Activated CD8-positive, alpha-beta memory T cell treated with anti-CD3 and anti-CD28 coated beads, Interleukin-2, amount 10 ng/mL, durations not matched to agents 7 days and 5 days (primary cell): ENCODE measurements at regions not wholly inside any gene's neighbourhood (a gene's known extent, or its start where the extent isn't known, plus 50 kb on each side); places are given as distances from the start of the nearest gene placed in this dataset.
"Not testable (repeated sequence)": the region's sequence is repeated elsewhere in the genome, so short reads cannot be mapped to it uniquely, and the experiment has no call there.

Experiments used
- ATAC-seq: fragments of 150-1000 bp; cut with Tn5 transposase; one replicate; pipeline ENCODE4 v1.10.0; 2021; ENCODE audit warnings: moderate library complexity
- CTCF ChIA-PET: fragments of 350-600 bp; sonication (Branson Sonifier 250); formaldehyde crosslinking; loops from one replicate; lab custom pipeline; 2021; ENCODE audit warnings: antibody characterized with exemption; lab: Charles Lee
- DNase-seq: peaks from one replicate; pipeline ENCODE4 v3.0.0-alpha.2; 2020
- H3K27ac Mint-ChIP-seq: one replicate; pipeline ENCODE4 v1.8.0; 2021; ENCODE audit warnings: mild to moderate bottlenecking, mixed read lengths
- H3K27me3 Mint-ChIP-seq: one replicate; pipeline ENCODE4 v1.8.0; 2021; ENCODE audit warnings: mixed read lengths
- H3K36me3 Mint-ChIP-seq: one replicate; pipeline ENCODE4 v1.8.0; 2021; ENCODE audit warnings: mild to moderate bottlenecking, mixed read lengths
- H3K4me1 Mint-ChIP-seq: one replicate; pipeline ENCODE4 v1.8.0; 2021; ENCODE audit warnings: mixed read lengths
- H3K4me3 Mint-ChIP-seq: one replicate; pipeline ENCODE4 v1.8.0; 2021; ENCODE audit warnings: mild to moderate bottlenecking, moderate library complexity, mixed read lengths
- H3K9me3 Mint-ChIP-seq: one replicate; pipeline ENCODE4 v1.8.0; 2022; ENCODE audit warnings: low read depth, mixed read lengths

- Mint-ChIP-seq H3K4me3 (no peak overlapping the region), H3K36me3 (no peaks in the 10 kb centered on the region), H3K9me3 (peaks cover 12% of the 10 kb centered on the region), H3K4me1 (no peaks in the 10 kb centered on the region), H3K27ac (no peak overlapping the region), H3K27me3 (no peaks in the 10 kb centered on the region)
- no peak for ATAC-seq
- no peak for DNase-seq
- CTCF ChIA-PET = interaction anchor here (0.6 kb wide), 1 partner anchor 78 kb away, joined by 4 read pairs; no protein-coding TSS in a partner anchor
Observed at GRCh38 chr10:52583336-52583735, 189.2 kb downstream of the MBL2 start.

DNA sequence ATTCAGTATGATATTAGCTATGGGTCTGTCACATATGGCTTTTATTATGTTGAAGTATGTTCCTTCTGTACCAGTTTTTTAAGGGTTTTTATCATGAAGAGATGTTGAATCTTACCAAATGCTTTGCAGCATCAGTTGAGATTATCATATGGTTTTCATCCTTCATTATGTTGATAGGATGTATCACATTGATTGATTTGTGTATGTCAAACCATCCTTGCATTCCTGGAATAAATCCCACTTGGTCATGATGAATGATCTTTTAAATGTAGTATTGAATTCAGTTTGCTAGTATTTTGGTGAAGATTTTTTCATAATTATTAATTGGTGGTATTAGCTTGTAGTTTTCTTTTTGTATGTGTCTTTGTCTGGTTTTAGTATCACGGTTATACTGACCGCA is 185.9 kb downstream of the MBL2 start:
- no peak overlapping the region for H3K27ac Mint-ChIP-seq
- no peaks in the 10 kb centered on the region for H3K36me3 Mint-ChIP-seq
- H3K9me3 Mint-ChIP-seq = peaks cover 14% of the 10 kb centered on the region
- ATAC-seq (no peak), DNase-seq (no peak)
- no peak overlapping the region for H3K4me3 Mint-ChIP-seq
- no peaks in the 10 kb centered on the region for H3K4me1 Mint-ChIP-seq
- no peaks in the 10 kb centered on the region for H3K27me3 Mint-ChIP-seq
- CTCF ChIA-PET = no interaction called here

DNA sequence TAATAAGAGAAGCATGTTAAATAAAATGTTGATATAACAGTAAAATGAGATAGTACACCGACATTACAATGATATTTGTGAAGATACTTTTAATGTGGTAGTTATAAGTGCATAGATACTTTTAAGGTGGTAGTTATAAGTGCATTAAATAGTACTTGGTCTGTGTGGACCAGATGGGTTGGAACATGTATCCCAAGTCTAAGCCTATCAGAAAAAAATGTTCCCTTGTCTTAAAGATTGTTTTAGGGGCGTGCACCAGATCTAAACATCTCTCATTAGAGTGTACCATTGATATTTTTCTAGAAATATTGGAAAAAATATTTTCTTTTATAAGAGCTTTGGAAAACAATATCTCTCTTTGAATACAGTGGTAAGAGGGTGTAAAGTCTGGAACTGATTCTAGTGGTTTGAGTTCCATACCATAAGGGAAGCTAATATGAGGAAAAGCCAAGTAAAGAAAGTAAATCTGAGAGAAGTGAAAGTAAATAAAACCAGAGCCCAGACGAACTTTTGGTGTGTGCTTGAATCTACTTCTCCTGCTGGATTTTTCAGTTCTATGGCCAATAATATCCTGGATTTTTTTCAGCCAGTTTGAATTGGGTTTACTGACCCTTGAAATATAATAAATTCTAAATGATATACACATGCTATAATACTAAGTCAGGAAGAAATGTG is 175.3 kb downstream of the MBL2 start:
- no peaks in the 10 kb centered on the region for H3K36me3 Mint-ChIP-seq
- H3K4me1 Mint-ChIP-seq = no peaks in the 10 kb centered on the region
- DNase-seq = no peak
- no peaks in the 10 kb centered on the region for H3K27me3 Mint-ChIP-seq
- H3K27ac Mint-ChIP-seq = no peak overlapping the region
- peaks cover 2% of the 10 kb centered on the region for H3K9me3 Mint-ChIP-seq
- CTCF ChIA-PET = no interaction called here
- no peak for ATAC-seq
- no peak overlapping the region for H3K4me3 Mint-ChIP-seq

DNA sequence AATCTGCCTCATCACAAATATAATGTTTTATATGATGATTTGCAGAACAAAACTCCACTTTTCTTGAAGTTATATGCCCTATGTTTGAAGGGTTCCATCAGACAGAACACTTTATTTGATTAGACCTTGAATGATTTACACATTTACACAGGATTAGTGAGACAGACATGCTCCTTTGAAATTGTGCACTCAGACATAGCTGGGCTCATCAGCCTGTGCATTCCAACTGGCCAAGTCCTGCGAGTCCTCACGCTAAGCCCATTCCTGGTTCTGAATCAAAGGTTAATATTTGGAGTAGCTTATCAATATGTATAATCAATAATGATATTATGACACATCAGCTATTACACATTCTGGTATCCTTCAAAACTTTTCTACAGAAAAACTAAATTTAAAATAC is 173.6 kb downstream of the MBL2 start:
- Mint-ChIP-seq H3K27me3 (no peaks in the 10 kb centered on the region), H3K27ac (no peak overlapping the region), H3K4me1 (no peaks in the 10 kb centered on the region), H3K4me3 (no peak overlapping the region), H3K9me3 (no peaks in the 10 kb centered on the region), H3K36me3 (no peaks in the 10 kb centered on the region)
- DNase-seq (no peak), ATAC-seq (no peak)
- CTCF ChIA-PET = no interaction called here

DNA sequence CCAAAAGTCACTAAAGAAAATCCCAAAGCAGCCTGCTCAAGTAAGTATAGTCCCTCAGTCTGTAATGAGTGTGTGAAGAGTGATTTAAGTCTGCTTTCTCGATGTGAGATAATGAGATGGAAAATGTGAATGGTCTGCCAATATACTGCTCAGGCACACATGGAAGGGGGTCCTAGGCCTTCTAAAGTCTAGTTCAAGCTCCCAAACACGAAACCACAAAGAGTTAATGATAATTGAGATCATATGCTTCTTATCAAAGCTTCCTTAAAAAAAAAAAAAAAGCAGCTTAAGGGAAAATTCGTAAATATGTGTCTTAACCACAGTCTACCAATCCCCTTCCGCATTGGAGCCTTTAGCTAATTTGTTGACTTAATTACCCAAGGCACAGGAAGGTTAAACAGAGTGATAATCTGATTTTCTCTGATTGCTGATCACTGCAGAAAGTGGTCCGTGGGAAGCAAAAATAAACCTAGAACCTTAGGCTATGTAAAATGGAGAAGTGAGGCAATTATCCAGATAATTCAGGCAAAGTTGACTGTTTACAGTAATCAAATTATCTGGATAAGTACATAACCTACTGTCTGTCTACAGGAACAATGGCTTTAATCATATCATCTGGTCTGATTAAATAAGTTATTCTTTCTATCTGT is 172.9 kb downstream of the MBL2 start:
- DNase-seq = no peak
- H3K36me3 Mint-ChIP-seq = no peaks in the 10 kb centered on the region
- CTCF ChIA-PET = no interaction called here
- no peak overlapping the region for H3K27ac Mint-ChIP-seq
- H3K9me3 Mint-ChIP-seq = no peaks in the 10 kb centered on the region
- no peak overlapping the region for H3K4me3 Mint-ChIP-seq
- ATAC-seq = no peak
- H3K27me3 Mint-ChIP-seq = no peaks in the 10 kb centered on the region
- H3K4me1 Mint-ChIP-seq = no peaks in the 10 kb centered on the region

DNA sequence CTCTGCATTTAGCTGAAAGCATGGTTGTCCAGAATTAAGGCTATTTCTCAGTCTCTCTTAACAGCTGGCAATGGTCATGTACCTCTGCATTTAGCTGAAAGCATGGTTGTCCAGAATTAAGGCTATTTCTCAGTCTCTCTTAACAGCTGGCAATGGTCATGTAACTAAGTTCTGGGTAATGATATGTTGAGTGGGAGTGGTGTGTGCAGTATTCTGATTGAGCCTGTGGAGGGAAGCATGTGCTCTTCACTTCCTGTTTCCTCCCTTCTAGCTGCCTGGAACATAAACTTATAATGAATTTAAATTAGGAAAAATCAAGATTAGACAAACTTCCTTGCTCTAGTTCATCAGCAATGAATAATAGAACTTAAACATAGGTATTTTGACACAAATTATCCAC is 168.5 kb downstream of the MBL2 start:
- H3K4me1 Mint-ChIP-seq, H3K36me3 Mint-ChIP-seq, H3K9me3 Mint-ChIP-seq, H3K27ac Mint-ChIP-seq, DNase-seq, H3K27me3 Mint-ChIP-seq, H3K4me3 Mint-ChIP-seq, ATAC-seq, CTCF ChIA-PET: not testable (repeated sequence)

- no peaks in the 10 kb centered on the region for H3K36me3 Mint-ChIP-seq
- no peak overlapping the region for H3K4me3 Mint-ChIP-seq
- DNase-seq (no peak), ATAC-seq (no peak)
- no peaks in the 10 kb centered on the region for H3K4me1 Mint-ChIP-seq
- no peak overlapping the region for H3K27ac Mint-ChIP-seq
- H3K9me3 Mint-ChIP-seq = no peaks in the 10 kb centered on the region
- H3K27me3 Mint-ChIP-seq = no peaks in the 10 kb centered on the region
- CTCF ChIA-PET = no interaction called here
Observed at GRCh38 chr10:52609071-52609470, 163.5 kb downstream of the MBL2 start.

- Mint-ChIP-seq H3K27me3 (no peaks in the 10 kb centered on the region), H3K27ac (no peak overlapping the region), H3K36me3 (no peaks in the 10 kb centered on the region), H3K4me3 (no peak overlapping the region), H3K9me3 (no peaks in the 10 kb centered on the region), H3K4me1 (no peaks in the 10 kb centered on the region)
- ATAC-seq (no peak), DNase-seq (no peak)
- CTCF ChIA-PET = no interaction called here
Observed at GRCh38 chr10:52609626-52610240, 162.9 kb downstream of the MBL2 start.

DNA sequence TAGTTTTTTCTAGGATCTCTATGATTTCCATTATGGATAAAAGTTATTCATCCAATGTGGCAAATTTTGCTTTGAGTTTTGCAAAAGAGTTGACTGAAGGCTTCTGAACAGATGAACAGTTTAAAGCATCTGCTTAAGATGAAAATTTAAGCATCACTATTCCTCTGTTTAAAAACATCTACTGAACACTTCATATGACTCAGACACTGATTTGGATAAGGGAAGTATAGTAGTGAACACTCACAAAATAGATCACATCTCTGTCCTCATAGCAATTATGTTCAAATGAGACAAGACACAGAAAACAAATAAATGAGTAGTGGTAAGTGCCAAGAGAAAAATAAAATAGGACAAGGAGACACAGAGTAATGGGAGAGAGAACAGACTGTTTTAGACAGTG is 157.3 kb downstream of the MBL2 start:
- Mint-ChIP-seq H3K4me3 (no peak overlapping the region), H3K36me3 (no peaks in the 10 kb centered on the region), H3K27me3 (no peaks in the 10 kb centered on the region), H3K4me1 (no peaks in the 10 kb centered on the region), H3K9me3 (peaks cover 3% of the 10 kb centered on the region), H3K27ac (no peak overlapping the region)
- ATAC-seq (no peak), DNase-seq (no peak)
- CTCF ChIA-PET = no interaction called here

DNA sequence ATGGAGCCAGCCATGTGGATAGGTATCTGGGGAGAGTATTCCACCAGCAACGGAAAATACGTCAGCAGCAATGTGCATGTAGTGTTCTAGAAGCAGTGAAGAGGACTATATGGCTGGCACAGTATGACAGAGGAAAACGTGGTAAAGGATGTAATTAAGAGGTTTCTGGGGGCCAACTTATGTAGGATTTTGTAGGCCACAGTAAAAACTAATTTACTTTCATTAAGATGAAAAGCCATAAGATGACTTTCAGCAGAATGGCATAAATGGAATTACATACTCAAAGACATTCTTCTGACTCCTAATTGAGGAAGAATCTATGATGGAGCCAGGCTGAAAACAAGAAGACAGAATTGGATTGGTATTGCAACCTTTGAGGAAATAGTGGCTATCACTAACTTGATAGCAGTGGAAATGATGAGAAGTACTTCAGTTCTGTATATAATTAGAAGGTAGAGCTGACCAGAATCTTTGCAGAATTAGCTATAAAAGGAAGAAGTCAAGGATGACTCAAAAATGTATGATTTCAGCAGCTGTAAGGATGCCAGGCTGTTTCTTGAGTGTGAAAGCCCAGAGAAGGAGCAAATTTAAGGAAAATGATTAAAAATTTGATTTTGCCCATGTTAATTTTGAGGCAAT is 156.7 kb downstream of the MBL2 start:
- no peak overlapping the region for H3K4me3 Mint-ChIP-seq
- DNase-seq = no peak
- CTCF ChIA-PET = no interaction called here
- no peaks in the 10 kb centered on the region for H3K36me3 Mint-ChIP-seq
- H3K27ac Mint-ChIP-seq = no peak overlapping the region
- no peaks in the 10 kb centered on the region for H3K27me3 Mint-ChIP-seq
- peaks cover 3% of the 10 kb centered on the region for H3K9me3 Mint-ChIP-seq
- ATAC-seq = no peak
- no peaks in the 10 kb centered on the region for H3K4me1 Mint-ChIP-seq

GRCh38 chr10:52616395-52616764 is 156.2 kb downstream of the MBL2 start:
- Mint-ChIP-seq H3K36me3 (no peaks in the 10 kb centered on the region), H3K27ac (no peak overlapping the region), H3K27me3 (no peaks in the 10 kb centered on the region), H3K4me3 (no peak overlapping the region), H3K4me1 (no peaks in the 10 kb centered on the region), H3K9me3 (peaks cover 3% of the 10 kb centered on the region)
- ATAC-seq = no peak
- CTCF ChIA-PET = no interaction called here
- DNase-seq = no peak

GRCh38 chr10:52617346-52617745 is 155.2 kb downstream of the MBL2 start:
- Mint-ChIP-seq H3K27ac (no peak overlapping the region), H3K27me3 (no peaks in the 10 kb centered on the region), H3K4me3 (no peak overlapping the region), H3K9me3 (peaks cover 3% of the 10 kb centered on the region), H3K4me1 (no peaks in the 10 kb centered on the region), H3K36me3 (no peaks in the 10 kb centered on the region)
- ATAC-seq = no peak
- CTCF ChIA-PET = no interaction called here
- DNase-seq = no peak

DNA sequence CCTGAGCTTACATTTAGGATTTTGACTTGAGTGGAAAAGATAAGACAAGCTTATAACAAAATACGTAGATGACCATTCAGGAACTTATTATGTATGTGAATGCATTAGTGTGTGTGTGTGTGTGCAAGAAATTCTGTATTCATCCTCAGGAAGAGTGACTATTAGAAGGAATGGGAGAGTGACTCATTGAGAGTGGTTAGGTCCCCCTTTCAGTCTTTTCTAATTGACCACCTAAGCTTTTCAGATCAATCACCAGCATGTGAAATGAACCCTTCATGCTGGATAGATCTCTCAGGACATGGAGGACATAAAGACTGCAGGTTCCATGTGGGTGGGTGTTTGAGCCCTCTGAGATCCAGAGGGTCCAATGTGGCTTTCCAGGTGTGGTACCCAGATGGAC is 153.5 kb downstream of the MBL2 start:
- ATAC-seq = no peak
- no peaks in the 10 kb centered on the region for H3K27me3 Mint-ChIP-seq
- CTCF ChIA-PET = no interaction called here
- H3K9me3 Mint-ChIP-seq = peaks cover 3% of the 10 kb centered on the region
- H3K36me3 Mint-ChIP-seq = no peaks in the 10 kb centered on the region
- no peak for DNase-seq
- H3K4me3 Mint-ChIP-seq = no peak overlapping the region
- no peaks in the 10 kb centered on the region for H3K4me1 Mint-ChIP-seq
- H3K27ac Mint-ChIP-seq = no peak overlapping the region

DNA sequence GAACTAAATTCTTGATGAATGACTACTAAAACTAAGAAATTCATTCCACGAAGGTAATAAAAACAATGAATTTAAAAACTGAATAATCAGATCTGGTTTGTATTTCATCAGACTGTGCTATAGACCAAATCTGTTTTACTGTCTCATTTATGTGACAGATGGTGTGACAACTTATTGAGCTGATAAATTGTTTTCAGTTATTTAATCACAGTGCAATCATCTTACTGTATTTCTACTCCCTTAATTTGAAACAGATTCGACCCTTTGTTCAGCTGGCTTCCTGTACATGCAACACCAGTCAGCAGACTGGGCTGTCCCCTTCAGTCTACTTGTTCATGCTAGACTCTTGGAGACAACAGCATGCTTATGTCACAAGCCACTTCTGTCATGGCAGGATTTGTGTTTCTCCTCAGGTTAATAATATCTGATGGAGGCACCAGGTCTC is 150.9 kb downstream of the MBL2 start:
- H3K4me3 Mint-ChIP-seq = no peak overlapping the region
- DNase-seq = no peak
- CTCF ChIA-PET = no interaction called here
- H3K27me3 Mint-ChIP-seq = no peaks in the 10 kb centered on the region
- no peaks in the 10 kb centered on the region for H3K36me3 Mint-ChIP-seq
- ATAC-seq = no peak
- H3K9me3 Mint-ChIP-seq = no peaks in the 10 kb centered on the region
- no peak overlapping the region for H3K27ac Mint-ChIP-seq
- H3K4me1 Mint-ChIP-seq = no peaks in the 10 kb centered on the region
